EH (cell line): ENCODE measurements at regions not wholly inside any gene's neighbourhood (a gene's known extent, or its start where the extent isn't known, plus 50 kb on each side); places are given as distances from the start of the nearest gene placed in this dataset.
A peak's percentile ranks its signal among the peaks of the same experiment; 100 is the strongest.
"Not testable (repeated sequence)": the region's sequence is repeated elsewhere in the genome, so short reads cannot be mapped to it uniquely, and the experiment has no call there.

ENCODE experiments used
- DNase-seq: peaks from one replicate; pipeline ENCODE4 v3.0.0-alpha.2; 2015; ENCODE audit warnings: low read depth

DNA sequence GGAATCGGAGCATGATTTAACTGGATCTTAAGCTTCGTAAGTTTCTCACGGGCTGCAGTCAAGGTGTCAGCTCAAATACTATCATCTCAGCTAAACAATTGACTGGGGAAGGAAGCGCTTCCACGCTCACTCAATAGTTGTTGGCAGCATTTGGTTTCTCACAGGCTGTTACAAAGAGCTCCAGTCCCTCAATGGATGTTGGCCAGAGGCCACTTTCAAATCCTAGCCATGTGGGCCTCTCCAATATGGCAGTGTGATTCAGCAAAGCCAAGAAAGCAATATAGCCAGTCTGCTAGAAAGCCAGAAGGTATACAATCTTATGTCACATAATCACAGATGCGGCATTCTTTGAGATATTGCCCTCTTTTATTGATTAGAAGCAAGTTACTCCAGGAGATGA is 98.3 kb upstream of the PHACTR1 start:
- no peak for DNase-seq

DNA sequence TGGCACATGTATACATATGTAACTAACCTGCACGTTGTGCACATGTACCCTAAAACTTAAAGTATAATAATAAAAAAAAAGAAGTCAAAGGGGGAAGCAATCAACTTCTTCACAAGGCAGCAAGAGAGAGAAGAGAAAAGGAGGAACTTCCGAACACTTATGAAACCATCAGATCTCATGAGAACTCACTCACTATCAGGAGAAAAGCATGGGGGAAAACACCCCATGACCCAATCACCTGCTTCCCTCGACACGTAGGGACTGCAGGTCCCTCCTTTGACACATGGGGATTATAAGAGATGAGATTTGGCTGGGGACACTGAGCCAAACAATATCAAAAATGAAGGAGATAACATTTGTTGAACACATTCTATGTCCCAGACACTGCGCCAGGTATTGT is 94.8 kb upstream of the PHACTR1 start:
- no peak for DNase-seq

DNA sequence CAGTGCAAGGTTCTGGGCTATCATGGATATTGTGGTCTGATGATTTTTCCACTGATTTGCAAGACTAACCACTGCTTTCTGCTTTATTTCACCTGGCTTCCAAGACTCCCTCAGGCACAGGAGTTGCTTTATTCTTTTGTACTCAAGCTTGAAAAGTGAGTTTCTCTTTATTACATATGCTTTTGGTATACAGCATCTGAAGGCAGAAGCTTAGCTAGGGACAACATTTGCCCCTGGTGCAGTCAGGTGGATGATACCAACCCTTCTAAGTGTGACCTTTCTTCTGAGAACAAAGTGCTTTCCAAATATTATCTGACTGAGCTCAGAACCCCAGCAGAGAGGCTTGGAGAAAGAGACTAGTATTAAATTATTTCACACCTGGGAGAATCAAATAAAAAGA is 94.0 kb upstream of the PHACTR1 start:
- DNase-seq, result no peak

DNA sequence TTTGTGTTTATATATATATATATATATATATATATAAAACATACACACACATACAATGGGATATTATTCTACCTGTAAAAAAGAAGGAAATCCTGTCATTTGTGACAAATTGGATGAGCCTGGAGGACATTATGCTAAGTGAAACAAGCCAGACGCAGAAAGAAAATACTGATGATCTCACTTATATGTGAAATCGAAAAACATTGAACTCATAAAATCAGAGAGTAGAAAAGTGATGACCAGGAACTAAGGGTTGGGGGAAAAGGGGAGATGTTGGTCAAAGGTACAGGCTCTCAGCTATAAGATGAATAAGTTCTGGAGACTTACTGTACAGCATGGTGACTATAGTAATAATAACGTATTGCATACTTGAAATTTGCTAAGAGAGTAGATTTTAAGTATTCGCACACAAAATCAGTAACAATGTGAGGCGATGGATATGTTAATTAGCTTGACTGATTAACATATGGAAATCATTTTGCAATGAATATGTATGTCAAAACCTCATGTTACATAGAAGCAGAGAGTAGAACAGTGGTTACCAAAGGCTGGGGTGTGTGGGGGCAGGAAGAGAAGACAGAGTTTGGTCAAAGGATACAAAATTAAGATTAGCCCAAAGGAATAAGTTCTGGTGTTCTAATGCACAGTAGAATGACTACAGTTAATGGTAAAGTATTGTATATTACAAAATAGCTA is 92.3 kb upstream of the PHACTR1 start:
- no peak for DNase-seq

DNA sequence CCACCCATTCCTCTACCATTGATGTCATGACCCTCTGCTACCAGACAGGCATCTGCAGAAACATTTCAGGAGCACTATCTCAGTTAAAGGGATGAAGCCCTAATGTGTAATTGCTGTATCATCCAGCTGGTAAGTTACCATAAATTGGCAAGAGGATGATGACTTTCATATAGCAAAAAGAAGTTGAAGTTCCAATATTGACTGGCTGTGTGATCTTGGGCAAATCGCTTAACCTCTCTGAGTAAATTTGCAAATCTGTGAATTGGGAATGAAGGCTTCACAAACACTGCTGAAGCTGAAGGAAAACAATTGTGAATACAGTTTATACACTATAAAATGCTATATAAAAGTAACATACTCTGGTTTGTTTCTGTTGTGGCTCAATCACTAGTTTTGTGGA is 89.5 kb upstream of the PHACTR1 start:
- DNase-seq, result no peak

DNA sequence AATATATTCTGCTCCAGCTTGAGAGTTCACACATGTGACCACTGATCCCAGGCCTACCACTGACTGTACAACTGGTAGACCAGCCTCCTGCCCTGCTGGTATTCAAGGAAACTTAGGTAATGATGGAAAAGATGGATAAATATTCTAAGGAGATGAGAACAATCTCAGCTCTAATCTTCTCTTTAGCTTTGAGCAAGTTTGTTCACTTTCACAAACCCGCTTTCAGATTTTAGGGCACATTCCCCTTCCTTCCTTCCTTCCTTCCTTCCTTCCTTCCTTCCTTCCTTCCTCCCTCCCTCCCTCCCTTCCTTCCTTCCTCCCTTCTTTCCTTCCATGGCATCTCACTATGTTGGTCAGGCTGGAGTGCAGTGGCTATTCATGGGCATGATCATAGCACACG is 88.2 kb upstream of the PHACTR1 start:
- no peak for DNase-seq

DNA sequence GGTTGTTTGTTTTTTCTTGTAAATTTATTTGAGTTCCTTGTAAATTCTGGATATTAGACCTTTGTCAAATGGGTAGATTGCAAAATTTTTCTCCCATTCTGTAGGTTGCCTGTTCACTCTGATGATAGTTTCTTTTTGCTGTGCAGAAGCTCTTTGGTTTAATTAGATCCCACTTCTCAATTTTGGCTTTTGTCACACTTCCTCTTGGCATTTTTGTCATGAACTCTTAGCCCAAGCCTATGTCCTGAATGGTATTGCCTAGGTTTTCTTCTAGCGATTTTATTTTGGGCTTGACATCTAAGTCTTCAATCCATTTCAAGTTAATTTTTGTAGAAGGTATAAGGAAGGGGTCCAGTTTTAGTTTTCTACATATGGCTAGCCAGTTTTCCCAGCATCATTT is 82.8 kb upstream of the PHACTR1 start:
- DNase-seq, result not testable (repeated sequence)

DNA sequence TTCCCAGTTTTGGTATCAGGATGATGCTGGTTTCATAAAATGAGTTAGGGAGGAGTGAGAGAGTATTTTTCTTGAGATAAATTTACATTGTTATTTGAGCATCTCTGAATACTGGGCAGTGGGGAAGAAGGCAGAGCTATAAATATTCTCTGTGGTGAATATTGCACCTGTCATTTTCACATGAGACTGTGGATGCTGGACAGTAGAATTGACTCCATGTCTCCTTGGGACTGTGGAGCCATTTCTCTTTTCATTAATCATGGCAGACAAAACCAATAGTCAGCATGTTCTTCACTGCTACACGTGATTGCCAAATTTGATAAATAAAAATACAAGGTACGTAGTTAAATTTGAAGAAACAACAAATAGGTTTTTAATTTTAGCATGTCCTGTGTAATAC is 81.2 kb upstream of the PHACTR1 start:
- no peak for DNase-seq

DNA sequence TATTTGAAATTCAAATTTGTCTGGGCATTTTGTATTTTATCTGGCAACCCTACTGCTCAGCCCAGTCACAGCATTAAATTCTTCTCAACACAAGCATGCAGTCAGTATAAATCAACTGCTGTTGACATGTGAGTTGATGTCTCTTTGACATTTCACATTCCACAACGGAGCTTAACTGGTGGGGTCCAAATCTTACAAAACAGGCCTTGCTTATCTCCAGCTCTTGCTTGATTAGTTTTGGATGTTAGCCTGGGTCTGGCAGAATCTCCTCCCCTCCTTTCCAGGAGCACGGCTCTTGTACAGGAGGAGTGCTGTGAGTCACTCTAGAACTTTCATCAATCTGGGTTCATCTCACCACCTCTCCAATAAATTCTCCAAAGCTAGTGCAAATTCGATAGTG is 80.8 kb upstream of the PHACTR1 start:
- peak; percentile 20 for DNase-seq

DNA sequence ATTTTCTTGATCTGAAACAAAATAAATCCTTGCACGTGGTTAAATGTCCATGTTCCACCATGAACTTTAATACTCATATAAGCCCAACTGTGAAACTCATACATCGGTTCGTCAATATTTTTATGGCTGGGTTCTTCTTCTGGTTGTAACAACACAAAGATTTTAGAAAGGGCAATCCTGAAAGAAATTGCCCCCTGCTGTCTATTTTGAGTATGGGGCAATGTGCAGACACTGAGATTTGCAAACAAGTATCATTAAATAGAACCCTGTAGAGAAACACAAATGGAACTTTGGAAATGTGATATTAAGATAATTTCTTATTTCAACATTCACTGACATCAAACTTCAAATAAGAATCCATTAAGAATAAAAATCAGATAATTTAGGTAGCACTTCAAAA is 80.2 kb upstream of the PHACTR1 start:
- peak; percentile 3 for DNase-seq

DNA sequence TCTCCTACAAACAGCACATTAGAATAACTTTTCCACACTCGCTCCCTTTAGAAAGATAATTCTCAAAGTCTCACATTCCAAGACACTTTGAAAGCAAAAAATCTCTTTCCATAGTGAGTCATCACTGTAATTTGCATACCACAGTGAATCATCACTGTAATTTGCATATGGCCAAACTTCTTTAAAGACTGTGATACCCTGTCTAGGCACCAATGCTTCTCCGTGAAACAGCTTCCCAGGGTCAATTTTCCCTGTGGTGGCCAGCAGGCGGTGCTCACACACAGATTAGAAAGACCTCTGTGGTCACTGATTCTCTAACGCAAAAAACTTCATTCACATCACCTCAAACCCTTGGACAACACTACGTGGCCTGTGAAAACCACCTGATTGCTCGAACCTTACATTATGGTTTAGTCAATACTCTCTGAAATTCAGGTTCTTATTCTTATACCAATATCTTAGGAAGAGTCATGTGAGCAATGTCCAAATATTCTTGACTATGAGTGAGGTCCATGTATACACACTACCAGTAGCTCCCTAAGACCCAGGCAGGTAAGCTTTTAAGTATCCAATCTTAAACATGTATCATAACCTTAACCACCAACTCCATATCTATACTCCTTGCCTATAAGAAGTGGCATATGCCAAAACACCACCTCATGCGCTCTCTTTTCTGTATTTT is 78.5 kb upstream of the PHACTR1 start:
- peak; percentile 88 for DNase-seq

DNA sequence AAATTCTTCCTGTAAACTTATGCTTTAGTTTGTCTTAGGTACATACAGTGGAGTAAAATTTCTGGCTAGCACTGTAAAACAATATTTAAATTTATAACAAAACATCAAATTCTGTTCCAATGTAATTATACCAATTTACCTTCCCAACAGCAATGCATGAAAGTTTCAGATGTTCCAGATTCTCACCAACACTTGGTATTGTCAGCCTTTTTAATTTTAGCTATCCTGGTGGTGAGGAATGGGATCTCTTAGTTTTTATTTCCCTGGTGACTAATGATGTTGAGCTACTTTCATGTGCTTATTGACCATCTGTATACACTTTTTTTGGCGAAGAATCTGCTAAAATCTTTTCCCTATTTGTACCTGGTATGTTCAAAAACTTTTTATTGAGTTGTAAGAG is 76.1 kb upstream of the PHACTR1 start:
- DNase-seq, result no peak

DNA sequence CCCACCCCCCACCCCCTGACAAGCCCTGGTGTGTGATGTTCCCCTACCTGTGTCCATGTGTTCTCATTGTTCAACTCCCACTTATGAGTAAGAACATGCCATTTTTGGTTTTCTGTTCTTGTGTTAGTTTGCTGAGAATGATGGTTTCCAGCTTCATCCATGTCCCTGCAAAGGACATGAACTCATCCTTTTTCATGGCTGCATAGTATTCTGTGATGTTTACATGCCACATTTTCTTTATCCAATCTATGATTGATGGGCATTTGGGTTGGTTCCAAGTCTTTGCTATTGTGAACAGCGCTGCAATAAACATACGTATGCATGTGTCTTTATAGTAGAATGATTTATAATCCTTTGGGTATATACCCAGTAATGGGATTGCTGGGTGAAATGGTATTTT is 74.8 kb upstream of the PHACTR1 start:
- DNase-seq, result not testable (repeated sequence)

DNA sequence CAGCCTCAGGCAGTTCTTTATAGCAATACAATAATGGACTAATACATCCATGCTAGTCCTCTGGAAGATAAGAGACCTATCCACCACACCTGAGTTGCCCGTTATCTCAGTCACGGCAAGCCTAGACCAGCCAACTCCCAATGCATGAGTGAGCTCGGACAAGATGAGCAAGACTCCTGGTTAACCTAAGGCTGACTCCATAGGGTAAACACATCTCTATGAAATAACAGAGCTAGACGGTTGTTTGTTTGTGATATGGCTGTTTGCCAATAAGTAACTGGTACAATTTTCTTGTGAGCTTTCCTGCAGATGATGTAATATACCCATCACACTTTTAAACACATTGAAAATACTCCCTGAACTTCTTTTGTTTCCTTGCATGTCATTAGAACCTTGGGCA is 70.6 kb upstream of the PHACTR1 start:
- no peak for DNase-seq

DNA sequence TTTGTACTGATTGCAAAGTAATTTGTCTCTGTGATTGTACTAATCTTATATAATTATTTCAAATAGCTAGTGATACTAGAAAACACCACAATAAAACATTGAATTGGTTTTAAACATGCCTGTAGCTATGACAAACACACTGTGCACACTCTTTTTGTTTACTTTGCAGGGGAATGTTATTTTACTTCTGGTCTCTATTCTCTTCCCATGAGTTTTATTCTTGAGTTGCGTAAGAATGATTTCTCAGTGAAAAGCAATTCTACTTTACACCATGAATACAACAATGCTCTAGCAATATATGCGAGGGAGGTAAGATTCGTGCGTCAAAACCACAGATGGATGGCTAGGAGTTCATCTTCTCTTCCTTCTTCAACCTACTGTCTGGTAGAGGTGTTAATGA is 68.4 kb upstream of the PHACTR1 start:
- DNase-seq, result no peak

DNA sequence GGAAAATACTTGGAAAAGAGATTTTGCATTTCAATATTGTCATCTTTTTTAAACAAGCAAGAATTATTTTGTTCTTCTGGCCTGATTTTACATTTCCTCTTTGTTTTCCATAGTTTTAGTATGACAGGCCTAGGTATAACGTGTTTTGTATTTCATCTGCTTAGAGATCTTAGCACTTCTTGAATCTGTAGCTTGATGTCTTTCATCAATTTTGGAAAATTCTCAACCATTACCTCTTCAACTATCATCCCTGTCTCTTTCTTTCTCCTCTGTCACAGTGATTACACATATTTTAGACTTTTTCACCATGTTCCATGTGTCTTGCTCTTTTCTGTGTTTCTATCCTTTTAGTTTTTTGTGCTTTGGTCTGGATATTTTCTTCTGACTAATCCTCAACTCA is 67.2 kb upstream of the PHACTR1 start:
- no peak for DNase-seq

DNA sequence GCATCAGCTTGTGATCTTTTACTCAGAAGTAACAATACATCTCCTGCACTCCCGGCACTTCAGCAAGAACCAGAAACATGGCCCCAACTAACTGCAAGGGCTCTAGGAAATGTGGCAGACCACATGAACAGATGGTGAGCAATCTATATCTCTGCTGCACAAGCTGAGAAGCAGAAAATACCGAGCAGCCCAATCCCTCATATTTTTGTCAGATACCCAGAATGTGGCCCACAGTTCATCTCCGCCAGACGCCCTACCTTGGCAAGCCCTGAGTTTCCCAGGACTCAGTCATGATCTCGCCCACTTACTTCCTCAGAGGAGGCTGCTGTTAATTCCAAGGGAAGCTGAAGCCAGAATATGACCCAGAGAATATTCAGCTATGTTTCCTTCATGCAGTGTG is 63.1 kb upstream of the PHACTR1 start:
- DNase-seq, result no peak

DNA sequence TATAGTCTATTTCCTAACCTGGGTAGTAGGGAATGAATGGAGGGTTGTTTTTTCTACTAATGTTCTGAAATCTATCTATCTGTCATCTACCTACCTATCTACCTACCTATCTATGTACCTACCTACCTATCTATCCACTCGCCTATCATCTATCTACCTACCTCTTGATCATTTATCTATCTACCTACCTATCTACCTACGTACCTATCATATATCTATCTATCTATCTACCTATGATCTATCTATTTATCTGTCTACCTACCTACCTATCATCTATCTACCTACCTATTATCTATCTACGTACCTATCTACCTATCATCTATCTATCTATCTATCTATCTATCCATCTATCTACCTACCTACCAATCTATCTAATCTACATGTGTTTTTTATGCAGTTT is 62.5 kb upstream of the PHACTR1 start:
- DNase-seq, result no peak

DNA sequence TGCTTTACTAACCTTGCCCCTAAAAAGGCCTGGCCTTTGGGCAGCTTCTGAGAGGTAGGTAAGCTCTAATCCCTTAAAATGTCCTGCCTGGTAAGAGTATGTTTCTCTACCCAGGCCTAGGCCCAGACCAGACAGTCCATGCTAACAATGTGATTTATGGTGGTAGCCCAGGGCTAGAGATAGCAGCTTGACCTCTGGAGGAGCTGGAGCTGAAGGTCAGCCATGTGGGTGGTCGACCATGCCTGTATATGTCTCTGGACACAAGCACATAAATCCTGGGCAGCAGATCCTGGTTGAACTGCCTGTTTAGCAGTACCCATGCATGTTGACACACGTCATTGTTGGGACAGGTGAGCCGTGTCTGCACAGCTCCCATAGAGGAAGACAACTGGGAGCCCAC is 62.1 kb upstream of the PHACTR1 start:
- DNase-seq, result no peak

DNA sequence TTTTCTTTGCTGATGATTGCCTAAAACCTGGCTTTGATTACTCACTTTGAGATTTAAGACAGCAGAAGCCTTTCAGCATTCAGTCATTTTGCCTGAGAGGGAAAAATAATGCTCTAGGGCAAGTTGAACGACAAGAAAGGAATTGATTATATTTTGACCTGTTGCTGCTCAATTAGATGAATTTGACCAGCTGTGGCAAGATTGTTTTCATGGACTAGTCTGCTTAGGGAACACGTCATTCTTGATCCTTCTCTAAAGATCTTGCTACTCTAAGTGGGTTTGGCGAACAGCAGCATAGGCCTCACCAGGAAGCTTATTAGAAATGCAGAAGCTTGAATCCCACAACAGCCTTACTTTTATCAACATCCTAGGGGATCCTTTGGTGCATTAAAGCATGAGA is 59.7 kb upstream of the PHACTR1 start:
- no peak for DNase-seq

DNA sequence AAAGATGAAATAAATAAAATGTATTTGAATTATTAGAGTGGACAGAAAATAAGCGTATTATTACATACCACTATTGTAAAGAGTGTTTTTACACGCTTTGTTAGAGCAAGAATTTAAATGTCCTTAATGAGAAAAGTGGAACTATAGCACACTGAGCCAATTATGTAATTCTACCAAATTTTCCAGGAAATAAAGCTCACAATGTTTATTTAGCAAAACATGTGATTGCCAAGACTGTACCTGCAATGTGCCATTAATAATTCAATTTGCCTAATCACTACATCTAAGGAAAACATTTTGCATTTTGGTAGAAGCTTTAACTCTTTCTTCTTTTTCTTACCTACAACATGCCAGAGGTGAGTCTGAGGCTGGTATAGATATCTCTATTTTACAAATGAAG is 58.7 kb upstream of the PHACTR1 start:
- no peak for DNase-seq

DNA sequence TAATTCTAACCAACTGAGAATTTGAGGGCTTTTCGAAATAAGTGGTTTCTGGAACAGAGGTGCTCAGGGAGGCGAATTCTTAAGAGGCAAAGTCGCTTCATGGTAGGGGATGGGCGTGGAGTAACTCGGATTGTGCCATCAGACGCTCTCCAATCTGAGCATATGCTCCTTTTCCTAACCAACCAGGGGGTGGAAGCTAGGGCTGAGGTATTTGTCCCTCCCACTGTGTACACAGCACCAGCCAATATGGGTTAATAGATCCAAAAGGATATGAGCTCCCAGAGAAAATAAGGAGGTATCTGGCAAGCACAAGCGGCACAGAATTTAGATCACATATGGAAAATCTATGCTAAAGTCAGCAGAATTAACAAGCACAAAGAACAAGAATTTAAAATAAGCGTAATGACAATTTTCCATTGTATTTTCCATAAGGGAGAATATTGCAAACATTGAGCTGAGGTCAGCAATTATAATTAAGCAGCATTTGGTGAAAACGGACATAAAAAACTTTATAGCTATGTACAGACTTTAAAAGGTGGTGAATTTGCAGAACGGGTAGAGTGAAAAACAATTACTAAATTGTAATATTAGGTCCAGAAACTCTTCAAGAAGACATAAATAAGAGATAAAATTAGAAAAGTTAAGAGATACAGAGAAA is 55.0 kb upstream of the PHACTR1 start:
- DNase-seq, result no peak
